Stomach (tissue), 4 donors: ENCODE measurements at regions not wholly inside any gene's neighbourhood (a gene's known extent, or its start where the extent isn't known, plus 50 kb on each side); places are given as distances from the start of the nearest gene placed in this dataset.

Experiments
- EP300 ChIP-seq: sonication (generic); formaldehyde crosslinking; IDR thresholded peaks from one replicate; pipeline ENCODE4 v1.6.1; 2017; ENCODE audit warnings: antibody characterized with exemption
- TF ChIP-seq, protein P1 (sequence below), 7 experiments: fragments of 450-650 bp in 4 of 7; fragments of 200-600 bp in 3 of 7; sonication (generic) in 3 of 7; IDR thresholded peaks; one replicate each; pipeline ENCODE4 v1.5.1; 2016 to 2019; ENCODE audit warnings: antibody characterized with exemption in 7 of 7, control low read depth in 2 of 7, mild to moderate bottlenecking in 1 of 7

DNA sequence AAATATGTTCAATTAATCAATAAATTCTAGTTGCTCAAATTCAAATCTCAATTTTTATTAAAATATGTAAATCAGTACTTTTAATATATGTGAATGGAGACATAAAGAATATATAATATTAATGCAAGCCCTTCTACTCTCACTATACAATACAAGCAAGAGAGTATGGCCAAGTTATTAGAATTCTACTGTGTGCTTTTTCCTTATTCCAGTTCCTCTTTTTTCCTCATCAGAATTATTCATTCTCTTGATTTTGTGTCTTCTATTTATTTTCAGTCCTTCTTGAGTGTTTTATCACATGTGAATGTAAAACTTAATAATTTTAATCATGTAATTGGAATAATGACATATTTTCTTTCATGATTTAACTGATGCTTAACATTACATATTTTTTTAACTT lies 276.8 kb downstream of the PCDH20 start:
- TF ChIP-seq, protein P1, sequence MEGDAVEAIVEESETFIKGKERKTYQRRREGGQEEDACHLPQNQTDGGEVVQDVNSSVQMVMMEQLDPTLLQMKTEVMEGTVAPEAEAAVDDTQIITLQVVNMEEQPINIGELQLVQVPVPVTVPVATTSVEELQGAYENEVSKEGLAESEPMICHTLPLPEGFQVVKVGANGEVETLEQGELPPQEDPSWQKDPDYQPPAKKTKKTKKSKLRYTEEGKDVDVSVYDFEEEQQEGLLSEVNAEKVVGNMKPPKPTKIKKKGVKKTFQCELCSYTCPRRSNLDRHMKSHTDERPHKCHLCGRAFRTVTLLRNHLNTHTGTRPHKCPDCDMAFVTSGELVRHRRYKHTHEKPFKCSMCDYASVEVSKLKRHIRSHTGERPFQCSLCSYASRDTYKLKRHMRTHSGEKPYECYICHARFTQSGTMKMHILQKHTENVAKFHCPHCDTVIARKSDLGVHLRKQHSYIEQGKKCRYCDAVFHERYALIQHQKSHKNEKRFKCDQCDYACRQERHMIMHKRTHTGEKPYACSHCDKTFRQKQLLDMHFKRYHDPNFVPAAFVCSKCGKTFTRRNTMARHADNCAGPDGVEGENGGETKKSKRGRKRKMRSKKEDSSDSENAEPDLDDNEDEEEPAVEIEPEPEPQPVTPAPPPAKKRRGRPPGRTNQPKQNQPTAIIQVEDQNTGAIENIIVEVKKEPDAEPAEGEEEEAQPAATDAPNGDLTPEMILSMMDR (IDR thresholded peaks at IDR 0.05) = no peak
- no peak for TF ChIP-seq EP300
